ENCODE measurements at regions not wholly inside any gene's neighbourhood (a gene's known extent, or its start where the extent isn't known, plus 50 kb on each side); places are given as distances from the start of the nearest gene placed in this dataset.

- no peaks in the 10 kb centered on the region for H3K36me3 ChIP-seq (ENCODE audit: insufficient read depth, low read length)
- H3K9me3 ChIP-seq (ENCODE audit: control insufficient read depth in 1 of 2, insufficient read depth in 1 of 2, low read length in 2 of 2), result peaks cover 0 to 3% of the 10 kb centered on the region in 2 experiments
- CTCF ChIA-PET, result no interaction called here
- H3K27me3 Mint-ChIP-seq, result peaks cover 4% of the 10 kb centered on the region
- H3K27ac Mint-ChIP-seq, result no peak overlapping the region
- no peak for DNase-seq
- H3K36me3 Mint-ChIP-seq (ENCODE audit: low read depth), result no peaks in the 10 kb centered on the region
- H3K27me3 ChIP-seq (ENCODE audit: control insufficient read depth in 1 of 2, insufficient read depth in 2 of 2, low read length in 2 of 2), result no peaks in the 10 kb centered on the region
- H3K4me1 Mint-ChIP-seq (ENCODE audit: low read depth), result no peaks in the 10 kb centered on the region
- H3K4me3 ChIP-seq (ENCODE audit: low read length), result no peak overlapping the region
- no peak for ATAC-seq (ENCODE audit: poor library complexity)
- POLR2A ChIA-PET, result no interaction called here
- H3K4me3 Mint-ChIP-seq, result no peak overlapping the region
- TF ChIP-seq CTCF (IDR thresholded peaks at IDR 0.05), result no peak
- intact Hi-C loops (cut with DNase I, micrococcal nuclease), result no loop called here
- H3K27ac ChIP-seq (ENCODE audit: low read depth in 1 of 2, low read length in 2 of 2), result no peak overlapping the region
- no peaks in the 10 kb centered on the region for H3K4me1 ChIP-seq (ENCODE audit: insufficient read depth, low read length)
- H3K9me3 Mint-ChIP-seq, result no peaks in the 10 kb centered on the region
Observed at GRCh38 chr10:132994811-132995210, 52.4 kb upstream of the CFAP46 start.

- ChIA-PET POLR2A (no interaction called here), CTCF (no interaction called here)
- Histone ChIP-seq H3K9me3 (ENCODE audit: control insufficient read depth in 1 of 2, insufficient read depth in 1 of 2, low read length in 2 of 2) (no peaks in the 10 kb centered on the region), H3K4me1 (ENCODE audit: insufficient read depth, low read length) (no peaks in the 10 kb centered on the region), H3K27me3 (ENCODE audit: control insufficient read depth in 1 of 2, insufficient read depth in 2 of 2, low read length in 2 of 2) (no peaks in the 10 kb centered on the region), H3K4me3 (ENCODE audit: low read length) (no peak overlapping the region), H3K27ac (ENCODE audit: low read depth in 1 of 2, low read length in 2 of 2) (no peak overlapping the region), H3K36me3 (ENCODE audit: insufficient read depth, low read length) (no peaks in the 10 kb centered on the region)
- Mint-ChIP-seq H3K9me3 (no peaks in the 10 kb centered on the region), H3K27me3 (no peaks in the 10 kb centered on the region), H3K36me3 (ENCODE audit: low read depth) (no peaks in the 10 kb centered on the region), H3K4me1 (ENCODE audit: low read depth) (no peaks in the 10 kb centered on the region), H3K4me3 (no peak overlapping the region), H3K27ac (no peak overlapping the region)
- intact Hi-C loops (cut with DNase I, micrococcal nuclease), result no loop called here
- ATAC-seq (ENCODE audit: poor library complexity) (no peak), DNase-seq (no peak)
- no peak for TF ChIP-seq CTCF (IDR thresholded peaks at IDR 0.05)
Observed at GRCh38 chr10:132994185-132994796, 51.9 kb upstream of the CFAP46 start.

GRCh38 chr10:132993271-132994184 is 51.2 kb upstream of the CFAP46 start:
- POLR2A ChIA-PET, result no interaction called here
- H3K36me3 Mint-ChIP-seq (ENCODE audit: low read depth), result no peaks in the 10 kb centered on the region
- Histone ChIP-seq H3K4me1 (ENCODE audit: insufficient read depth, low read length) (no peaks in the 10 kb centered on the region), H3K27ac (ENCODE audit: low read depth in 1 of 2, low read length in 2 of 2) (no peak overlapping the region), H3K4me3 (ENCODE audit: low read length) (no peak overlapping the region), H3K36me3 (ENCODE audit: insufficient read depth, low read length) (no peaks in the 10 kb centered on the region), H3K9me3 (ENCODE audit: control insufficient read depth in 1 of 2, insufficient read depth in 1 of 2, low read length in 2 of 2) (no peaks in the 10 kb centered on the region), H3K27me3 (ENCODE audit: control insufficient read depth in 1 of 2, insufficient read depth in 2 of 2, low read length in 2 of 2) (no peaks in the 10 kb centered on the region)
- H3K4me3 Mint-ChIP-seq, result no peak overlapping the region
- no peak for DNase-seq
- H3K27ac Mint-ChIP-seq, result no peak overlapping the region
- ATAC-seq (ENCODE audit: poor library complexity), result no peak
- intact Hi-C loops (cut with DNase I, micrococcal nuclease), result no loop called here
- no peaks in the 10 kb centered on the region for H3K4me1 Mint-ChIP-seq (ENCODE audit: low read depth)
- no peak for TF ChIP-seq CTCF (IDR thresholded peaks at IDR 0.05)
- CTCF ChIA-PET, result no interaction called here
- no peaks in the 10 kb centered on the region for H3K27me3 Mint-ChIP-seq
- H3K9me3 Mint-ChIP-seq, result no peaks in the 10 kb centered on the region

Measured in CD4-positive, alpha-beta T cell (primary cell).